ENCODE measurements at regions not wholly inside any gene's neighbourhood (a gene's known extent, or its start where the extent isn't known, plus 50 kb on each side); places are given as distances from the start of the nearest gene placed in this dataset.
"Not testable (repeated sequence)": the region's sequence is repeated elsewhere in the genome, so short reads cannot be mapped to it uniquely, and the experiment has no call there.

DNA sequence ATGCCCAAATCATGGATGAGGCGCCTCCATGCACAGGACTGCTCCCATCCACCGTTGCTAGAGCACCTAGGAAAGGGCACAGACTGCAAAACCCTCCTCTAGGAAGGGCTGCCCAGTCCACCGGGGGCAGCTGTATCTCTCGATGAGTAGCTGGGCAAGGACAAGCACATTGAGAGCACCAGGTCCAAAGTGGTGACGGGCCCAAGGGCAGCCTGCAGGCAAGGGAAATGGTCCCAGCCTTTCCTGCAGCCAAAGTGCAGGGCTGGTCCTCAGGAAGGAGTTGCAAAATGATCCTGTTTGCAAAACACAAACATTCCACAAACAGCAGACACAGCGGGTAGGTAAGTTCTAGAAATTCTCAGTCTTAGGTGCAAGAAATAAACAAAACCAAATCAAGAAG, 158.8 kb downstream of the IGLL1 start:
- not testable (repeated sequence) for TF ChIP-seq ARNT (IDR thresholded peaks at IDR 0.05); SUZ12 (IDR thresholded peaks at IDR 0.05); FOXK2 (IDR thresholded peaks at IDR 0.05); ZNF384 (IDR thresholded peaks at IDR 0.05); TARDBP (IDR thresholded peaks at IDR 0.05); L3MBTL2 (conservative IDR thresholded peaks at IDR 0.05)
- TF ChIP-seq, protein P1, sequence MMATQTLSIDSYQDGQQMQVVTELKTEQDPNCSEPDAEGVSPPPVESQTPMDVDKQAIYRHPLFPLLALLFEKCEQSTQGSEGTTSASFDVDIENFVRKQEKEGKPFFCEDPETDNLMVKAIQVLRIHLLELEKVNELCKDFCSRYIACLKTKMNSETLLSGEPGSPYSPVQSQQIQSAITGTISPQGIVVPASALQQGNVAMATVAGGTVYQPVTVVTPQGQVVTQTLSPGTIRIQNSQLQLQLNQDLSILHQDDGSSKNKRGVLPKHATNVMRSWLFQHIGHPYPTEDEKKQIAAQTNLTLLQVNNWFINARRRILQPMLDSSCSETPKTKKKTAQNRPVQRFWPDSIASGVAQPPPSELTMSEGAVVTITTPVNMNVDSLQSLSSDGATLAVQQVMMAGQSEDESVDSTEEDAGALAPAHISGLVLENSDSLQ (IDR thresholded peaks at IDR 0.05) = not testable (repeated sequence)
